GM12864 (cell line): ENCODE measurements at regions not wholly inside any gene's neighbourhood (a gene's known extent, or its start where the extent isn't known, plus 50 kb on each side); places are given as distances from the start of the nearest gene placed in this dataset.
"Not testable (repeated sequence)": the region's sequence is repeated elsewhere in the genome, so short reads cannot be mapped to it uniquely, and the experiment has no call there.

Source experiments
- DNase-seq: peaks from one replicate; pipeline ENCODE4 v3.0.0-alpha.2; 2011; ENCODE audit warnings: low read depth
- H3K4me3 ChIP-seq: 2 replicates; pipeline ENCODE4 v1.5.1; 2011; ENCODE audit warnings: mild to moderate bottlenecking, low read depth, low read length, control low read depth
- CTCF ChIP-seq: IDR thresholded peaks from 2 replicates; pipeline ENCODE4 v1.5.1; 2011; ENCODE audit warnings: low read depth, mild to moderate bottlenecking, moderate library complexity, low read length, control low read depth, inconsistent platforms; ENCODE audit errors: missing control alignments

GRCh38 chrX:145393702-145394235 lies 146.5 kb downstream of the SPANXN1 start:
- H3K4me3 ChIP-seq, result no peak overlapping the region
- DNase-seq, result no peak
- TF ChIP-seq CTCF, result peak; percentile 34

GRCh38 chrX:145394344-145394743 lies 147.0 kb downstream of the SPANXN1 start:
- no peak for TF ChIP-seq CTCF
- DNase-seq, result no peak
- H3K4me3 ChIP-seq, result no peak overlapping the region

GRCh38 chrX:145396612-145397011 lies 149.3 kb downstream of the SPANXN1 start:
- no peak for TF ChIP-seq CTCF
- no peak for DNase-seq
- H3K4me3 ChIP-seq, result no peak overlapping the region

GRCh38 chrX:145405012-145405411 lies 157.7 kb downstream of the SPANXN1 start:
- peak; percentile 40 for TF ChIP-seq CTCF
- no peak overlapping the region for H3K4me3 ChIP-seq
- no peak for DNase-seq

GRCh38 chrX:145410622-145411021 lies 163.3 kb downstream of the SPANXN1 start:
- TF ChIP-seq CTCF, result no peak
- H3K4me3 ChIP-seq, result no peak overlapping the region
- no peak for DNase-seq

GRCh38 chrX:145436211-145436610 lies 188.9 kb downstream of the SPANXN1 start:
- DNase-seq, H3K4me3 ChIP-seq: not testable (repeated sequence)

- H3K4me3 ChIP-seq, result no peak overlapping the region
- DNase-seq, result no peak
- no peak for TF ChIP-seq CTCF
Observed at GRCh38 chrX:145464650-145465049, 217.3 kb downstream of the SPANXN1 start.
